GM12878 (cell line): ENCODE measurements at regions not wholly inside any gene's neighbourhood (a gene's known extent, or its start where the extent isn't known, plus 50 kb on each side); places are given as distances from the start of the nearest gene placed in this dataset.

Experiments used
- ATAC-seq: fragments of 200-7000 bp; cut with Tn5 transposase; 3 replicates; pipeline ENCODE4 v1.9.1; 2020; ENCODE audit warnings: mild to moderate bottlenecking, moderate library complexity
- BruUV-seq: library from RNA; stranded (reverse); fragments of 400-500 nt; replicated peaks from 2 replicates; lab custom pipeline; 2021; lab: Mats Ljungman, UMichigan
- CTCF ChIA-PET: fragments of 300-600 bp; sonication (Branson Sonifier 250); formaldehyde crosslinking; extraction: SDS; loops from one replicate; lab custom pipeline; 2021; ENCODE audit warnings: inconsistent platforms; lab: Yijun Ruan, JAX
- POLR2A ChIA-PET: fragments of 350-600 bp; formaldehyde crosslinking; extraction: SDS; loops from one replicate; lab custom pipeline; 2021; ENCODE audit warnings: inconsistent platforms; lab: Charles Lee
- RAD21 ChIA-PET: fragments of 300-600 bp; sonication (Branson Sonifier 250); formaldehyde crosslinking; loops from one replicate; lab custom pipeline; 2023; ENCODE audit warnings: antibody characterized with exemption; ENCODE audit not compliant: unreplicated experiment; lab: Charles Lee
- SMC1A ChIA-PET: fragments of 300-600 bp; sonication (Branson Sonifier 250); formaldehyde crosslinking; loops from one replicate; lab custom pipeline; 2023; ENCODE audit not compliant: unreplicated experiment, uncharacterized antibody; lab: Charles Lee
- DNase-seq: peaks from one replicate; pipeline ENCODE4 v3.0.0-alpha.2; 2011; ENCODE audit warnings: low read depth, low spot score
- FAIRE-seq: peaks from 3 replicates; lab custom pipeline; 2011; peaks lifted over from hg19 to GRCh38; lab: Jason Lieb, UNC
- H2AFZ ChIP-seq: 2 replicates; pipeline ENCODE4 v1.6.0; 2011; ENCODE audit warnings: low read depth, low read length, control low read depth; ENCODE audit not compliant: control insufficient read depth
- H3K27ac ChIP-seq: 2 replicates; pipeline ENCODE4 v1.5.1; 2011; ENCODE audit warnings: control low read depth; ENCODE audit not compliant: control insufficient read depth, insufficient read depth
- H3K27me3 ChIP-seq, 2 experiments: replicated peaks in 1 of 2; 2 replicates each; pipeline versions ENCODE4 v1.6.0 to v1.6.1; 2011; ENCODE audit warnings: low read length in 1 of 2; ENCODE audit not compliant: control insufficient read depth in 2 of 2, insufficient read depth in 2 of 2
- H3K36me3 ChIP-seq, 2 experiments: 2 replicates each; pipeline ENCODE4 v1.5.1; 2011; ENCODE audit warnings: low read length in 1 of 2; ENCODE audit not compliant: control insufficient read depth in 2 of 2, insufficient read depth in 2 of 2
- H3K4me1 ChIP-seq: 2 replicates; pipeline ENCODE4 v1.6.1; 2011; ENCODE audit warnings: mild to moderate bottlenecking, low read length, moderate library complexity, mixed read lengths; ENCODE audit not compliant: control insufficient read depth, insufficient read depth
- H3K4me2 ChIP-seq: 2 replicates; pipeline ENCODE4 v1.6.0; 2011; ENCODE audit warnings: control low read depth; ENCODE audit not compliant: control insufficient read depth, insufficient read depth
- H3K4me3 ChIP-seq: fragments of 200-600 bp; sonication (generic); 2 replicates; pipeline ENCODE4 v1.5.1; 2016
- H3K79me2 ChIP-seq: 2 replicates; pipeline ENCODE4 v1.6.0; 2011; ENCODE audit warnings: low read length; ENCODE audit not compliant: control insufficient read depth, insufficient read depth
- H3K9ac ChIP-seq: 2 replicates; pipeline ENCODE4 v1.8.0; 2011; ENCODE audit warnings: low read length, control low read depth, mixed read lengths; ENCODE audit not compliant: control insufficient read depth, insufficient read depth
- H3K9me3 ChIP-seq: replicated peaks from 3 replicates; pipeline ENCODE4 v1.5.1; 2011; ENCODE audit warnings: mild to moderate bottlenecking, low read length; ENCODE audit not compliant: control insufficient read depth, insufficient read depth
- H4K20me1 ChIP-seq: 2 replicates; pipeline ENCODE4 v1.6.0; 2011; ENCODE audit not compliant: control insufficient read depth, insufficient read depth
- ASH2L ChIP-seq: fragments of 300-600, 200-600 bp; sonication (generic); IDR thresholded peaks from 2 replicates; pipeline ENCODE4 v1.6.1; 2017; ENCODE audit warnings: low read depth, mild to moderate bottlenecking, borderline replicate concordance
- ESRRA ChIP-seq: IDR thresholded peaks from 2 replicates; pipeline ENCODE4 v1.6.1; 2012; ENCODE audit warnings: mild to moderate bottlenecking, low read length, improper control_type of control experiment
- GATAD2B ChIP-seq: fragments of 450-650 bp; conservative IDR thresholded peaks from 2 replicates; pipeline ENCODE4 v1.6.1; 2017; ENCODE audit warnings: low read depth, mild to moderate bottlenecking, moderate library complexity
- NRF1 ChIP-seq: conservative IDR thresholded peaks from 2 replicates; pipeline ENCODE4 v1.6.1; 2011; ENCODE audit warnings: mild to moderate bottlenecking, low read depth, low read length, improper control_type of control experiment
- PAX8 ChIP-seq: fragments of 450-650 bp; IDR thresholded peaks from 2 replicates; pipeline ENCODE4 v1.6.1; 2017; ENCODE audit warnings: mild to moderate bottlenecking, moderate library complexity
- RELA ChIP-seq: fragments of 450-650 bp; IDR thresholded peaks from 2 replicates; pipeline ENCODE4 v1.8.0; 2014; ENCODE audit warnings: borderline replicate concordance; ENCODE audit not compliant: partially characterized antibody
- STAT3 ChIP-seq: IDR thresholded peaks from 2 replicates; pipeline ENCODE4 v1.6.1; 2011; ENCODE audit warnings: low read depth, low read length, improper control_type of control experiment
- TCF3 ChIP-seq: IDR thresholded peaks from 2 replicates; pipeline ENCODE4 v1.6.1; 2012; ENCODE audit warnings: low read depth, mild to moderate bottlenecking, low read length, borderline replicate concordance; ENCODE audit not compliant: insufficient read depth
- ZNF274 ChIP-seq: IDR thresholded peaks from one replicate; pipeline ENCODE4 v1.8.0; 2011; ENCODE audit not compliant: insufficient read length, insufficient read depth
- WGBS: methylation state at CpG from one replicate; pipeline ENCODE4 v1.1.6; 2016; ENCODE audit warnings: low lambda C conversion rate; ENCODE audit not compliant: insufficient replicate concordance, insufficient coverage; ENCODE audit errors: missing lambda C conversion rate; 5-methylcytosine and 5-hydroxymethylcytosine counted together
- in situ Hi-C: fragments of 300-500 bp; cut with MboI; formaldehyde crosslinking; loops from 9 replicates; pipeline ENCODE4 v1.14.3; 2018; ENCODE audit warnings: mixed read lengths
- intact Hi-C: fragments of 100-400 bp; cut with micrococcal nuclease; formaldehyde crosslinking; loops from one replicate; pipeline ENCODE4 v1.14.2; 2022; ENCODE audit not compliant: unreplicated experiment
- TF ChIP-seq, protein P1 (sequence below): fragments of 450-650 bp; formaldehyde crosslinking; IDR thresholded peaks from 2 replicates; pipeline ENCODE4 v1.4.0; 2022; ENCODE audit warnings: mild to moderate bottlenecking, moderate library complexity
- TF ChIP-seq, protein P2 (sequence below): fragments of 450-650 bp; IDR thresholded peaks from 2 replicates; pipeline ENCODE4 v1.6.1; 2016; ENCODE audit warnings: mild to moderate bottlenecking, moderate library complexity, borderline replicate concordance
- TF ChIP-seq, protein P3 (sequence below): IDR thresholded peaks from 2 replicates; pipeline ENCODE4 v1.6.1; 2012; ENCODE audit warnings: low read depth, low read length, improper control_type of control experiment
- TF ChIP-seq, protein P4 (sequence below): IDR thresholded peaks from 2 replicates; pipeline ENCODE4 v1.6.1; 2012; ENCODE audit warnings: low read length, inconsistent platforms
- TF ChIP-seq, protein P5 (sequence below): IDR thresholded peaks from 2 replicates; pipeline ENCODE4 v1.6.1; 2012; ENCODE audit warnings: low read depth, low read length, improper control_type of control experiment

DNA sequence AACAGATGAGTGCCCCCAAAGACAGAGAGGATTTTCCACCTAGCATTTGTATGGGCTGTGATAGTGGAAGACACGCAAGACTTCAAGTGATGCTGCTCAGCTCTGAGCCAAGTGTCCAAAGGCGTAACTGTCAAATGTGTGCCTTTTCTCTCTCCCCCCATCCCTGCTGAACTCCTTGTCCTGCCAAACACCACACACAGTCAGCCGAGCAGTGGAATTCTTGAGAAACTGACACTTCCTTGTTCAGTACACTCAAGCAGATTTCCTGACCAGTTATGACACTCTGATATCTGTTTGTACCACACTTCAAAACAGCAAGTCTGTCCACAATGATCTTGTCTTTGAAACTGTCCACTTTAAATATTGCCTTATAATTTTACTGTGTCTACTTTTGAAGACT lies 166.4 kb downstream of the PIK3R1 start:
- in situ Hi-C loops, result no loop called here
- intact Hi-C loops, result no loop called here
- WGBS, result 96% methylated on average over 3 of the region's 3 CpGs
- TF ChIP-seq, protein P1, sequence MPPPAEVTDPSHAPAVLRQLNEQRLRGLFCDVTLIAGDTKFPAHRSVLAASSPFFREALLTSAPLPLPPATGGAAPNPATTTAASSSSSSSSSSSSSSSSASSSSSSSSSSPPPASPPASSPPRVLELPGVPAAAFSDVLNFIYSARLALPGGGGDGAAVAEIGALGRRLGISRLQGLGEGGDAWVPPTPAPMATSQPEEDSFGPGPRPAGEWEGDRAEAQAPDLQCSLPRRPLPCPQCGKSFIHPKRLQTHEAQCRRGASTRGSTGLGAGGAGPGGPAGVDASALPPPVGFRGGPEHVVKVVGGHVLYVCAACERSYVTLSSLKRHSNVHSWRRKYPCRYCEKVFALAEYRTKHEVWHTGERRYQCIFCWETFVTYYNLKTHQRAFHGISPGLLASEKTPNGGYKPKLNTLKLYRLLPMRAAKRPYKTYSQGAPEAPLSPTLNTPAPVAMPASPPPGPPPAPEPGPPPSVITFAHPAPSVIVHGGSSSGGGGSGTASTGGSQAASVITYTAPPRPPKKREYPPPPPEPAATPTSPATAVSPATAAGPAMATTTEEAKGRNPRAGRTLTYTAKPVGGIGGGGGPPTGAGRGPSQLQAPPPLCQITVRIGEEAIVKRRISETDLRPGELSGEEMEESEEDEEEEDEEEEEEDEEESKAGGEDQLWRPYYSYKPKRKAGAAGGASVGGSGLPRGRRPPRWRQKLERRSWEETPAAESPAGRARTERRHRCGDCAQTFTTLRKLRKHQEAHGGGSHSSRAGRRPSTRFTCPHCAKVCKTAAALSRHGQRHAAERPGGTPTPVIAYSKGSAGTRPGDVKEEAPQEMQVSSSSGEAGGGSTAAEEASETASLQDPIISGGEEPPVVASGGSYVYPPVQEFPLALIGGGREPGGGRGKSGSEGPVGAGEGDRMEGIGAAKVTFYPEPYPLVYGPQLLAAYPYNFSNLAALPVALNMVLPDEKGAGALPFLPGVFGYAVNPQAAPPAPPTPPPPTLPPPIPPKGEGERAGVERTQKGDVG (CRISPR knock-in tag), result no peak
- TF ChIP-seq, protein P2, sequence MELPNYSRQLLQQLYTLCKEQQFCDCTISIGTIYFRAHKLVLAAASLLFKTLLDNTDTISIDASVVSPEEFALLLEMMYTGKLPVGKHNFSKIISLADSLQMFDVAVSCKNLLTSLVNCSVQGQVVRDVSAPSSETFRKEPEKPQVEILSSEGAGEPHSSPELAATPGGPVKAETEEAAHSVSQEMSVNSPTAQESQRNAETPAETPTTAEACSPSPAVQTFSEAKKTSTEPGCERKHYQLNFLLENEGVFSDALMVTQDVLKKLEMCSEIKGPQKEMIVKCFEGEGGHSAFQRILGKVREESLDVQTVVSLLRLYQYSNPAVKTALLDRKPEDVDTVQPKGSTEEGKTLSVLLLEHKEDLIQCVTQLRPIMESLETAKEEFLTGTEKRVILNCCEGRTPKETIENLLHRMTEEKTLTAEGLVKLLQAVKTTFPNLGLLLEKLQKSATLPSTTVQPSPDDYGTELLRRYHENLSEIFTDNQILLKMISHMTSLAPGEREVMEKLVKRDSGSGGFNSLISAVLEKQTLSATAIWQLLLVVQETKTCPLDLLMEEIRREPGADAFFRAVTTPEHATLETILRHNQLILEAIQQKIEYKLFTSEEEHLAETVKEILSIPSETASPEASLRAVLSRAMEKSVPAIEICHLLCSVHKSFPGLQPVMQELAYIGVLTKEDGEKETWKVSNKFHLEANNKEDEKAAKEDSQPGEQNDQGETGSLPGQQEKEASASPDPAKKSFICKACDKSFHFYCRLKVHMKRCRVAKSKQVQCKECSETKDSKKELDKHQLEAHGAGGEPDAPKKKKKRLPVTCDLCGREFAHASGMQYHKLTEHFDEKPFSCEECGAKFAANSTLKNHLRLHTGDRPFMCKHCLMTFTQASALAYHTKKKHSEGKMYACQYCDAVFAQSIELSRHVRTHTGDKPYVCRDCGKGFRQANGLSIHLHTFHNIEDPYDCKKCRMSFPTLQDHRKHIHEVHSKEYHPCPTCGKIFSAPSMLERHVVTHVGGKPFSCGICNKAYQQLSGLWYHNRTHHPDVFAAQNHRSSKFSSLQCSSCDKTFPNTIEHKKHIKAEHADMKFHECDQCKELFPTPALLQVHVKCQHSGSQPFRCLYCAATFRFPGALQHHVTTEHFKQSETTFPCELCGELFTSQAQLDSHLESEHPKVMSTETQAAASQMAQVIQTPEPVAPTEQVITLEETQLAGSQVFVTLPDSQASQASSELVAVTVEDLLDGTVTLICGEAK, result no peak
- no peak for TF ChIP-seq ZNF274
- TF ChIP-seq, protein P3, sequence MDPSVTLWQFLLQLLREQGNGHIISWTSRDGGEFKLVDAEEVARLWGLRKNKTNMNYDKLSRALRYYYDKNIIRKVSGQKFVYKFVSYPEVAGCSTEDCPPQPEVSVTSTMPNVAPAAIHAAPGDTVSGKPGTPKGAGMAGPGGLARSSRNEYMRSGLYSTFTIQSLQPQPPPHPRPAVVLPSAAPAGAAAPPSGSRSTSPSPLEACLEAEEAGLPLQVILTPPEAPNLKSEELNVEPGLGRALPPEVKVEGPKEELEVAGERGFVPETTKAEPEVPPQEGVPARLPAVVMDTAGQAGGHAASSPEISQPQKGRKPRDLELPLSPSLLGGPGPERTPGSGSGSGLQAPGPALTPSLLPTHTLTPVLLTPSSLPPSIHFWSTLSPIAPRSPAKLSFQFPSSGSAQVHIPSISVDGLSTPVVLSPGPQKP, result no peak
- TF ChIP-seq, protein P4, sequence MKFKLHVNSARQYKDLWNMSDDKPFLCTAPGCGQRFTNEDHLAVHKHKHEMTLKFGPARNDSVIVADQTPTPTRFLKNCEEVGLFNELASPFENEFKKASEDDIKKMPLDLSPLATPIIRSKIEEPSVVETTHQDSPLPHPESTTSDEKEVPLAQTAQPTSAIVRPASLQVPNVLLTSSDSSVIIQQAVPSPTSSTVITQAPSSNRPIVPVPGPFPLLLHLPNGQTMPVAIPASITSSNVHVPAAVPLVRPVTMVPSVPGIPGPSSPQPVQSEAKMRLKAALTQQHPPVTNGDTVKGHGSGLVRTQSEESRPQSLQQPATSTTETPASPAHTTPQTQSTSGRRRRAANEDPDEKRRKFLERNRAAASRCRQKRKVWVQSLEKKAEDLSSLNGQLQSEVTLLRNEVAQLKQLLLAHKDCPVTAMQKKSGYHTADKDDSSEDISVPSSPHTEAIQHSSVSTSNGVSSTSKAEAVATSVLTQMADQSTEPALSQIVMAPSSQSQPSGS, result no peak
- TF ChIP-seq RELA, result no peak
- TF ChIP-seq GATAD2B, result no peak
- no peak for TF ChIP-seq ASH2L
- TF ChIP-seq STAT3, result no peak
- no peak for TF ChIP-seq PAX8
- TF ChIP-seq ESRRA, result no peak
- TF ChIP-seq NRF1, result no peak
- TF ChIP-seq TCF3, result no peak
- TF ChIP-seq, protein P5, sequence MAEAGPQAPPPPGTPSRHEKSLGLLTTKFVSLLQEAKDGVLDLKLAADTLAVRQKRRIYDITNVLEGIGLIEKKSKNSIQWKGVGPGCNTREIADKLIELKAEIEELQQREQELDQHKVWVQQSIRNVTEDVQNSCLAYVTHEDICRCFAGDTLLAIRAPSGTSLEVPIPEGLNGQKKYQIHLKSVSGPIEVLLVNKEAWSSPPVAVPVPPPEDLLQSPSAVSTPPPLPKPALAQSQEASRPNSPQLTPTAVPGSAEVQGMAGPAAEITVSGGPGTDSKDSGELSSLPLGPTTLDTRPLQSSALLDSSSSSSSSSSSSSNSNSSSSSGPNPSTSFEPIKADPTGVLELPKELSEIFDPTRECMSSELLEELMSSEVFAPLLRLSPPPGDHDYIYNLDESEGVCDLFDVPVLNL, result no peak

More for the DNA sequence above, 166.4 kb downstream of the PIK3R1 start:
- no peak for DNase-seq
- Histone ChIP-seq H3K9me3 (no peaks in the 10 kb centered on the region), H4K20me1 (no peaks in the 10 kb centered on the region), H3K4me3 (no peak overlapping the region), H3K4me1 (peaks cover 14% of the 10 kb centered on the region), H2AFZ (no peak overlapping the region), H3K4me2 (no peak overlapping the region), H3K79me2 (no peaks in the 10 kb centered on the region), H3K9ac (no peak overlapping the region), H3K36me3 (no peaks in the 10 kb centered on the region), H3K27me3 (no peaks in the 10 kb centered on the region), H3K27ac (no peak overlapping the region)
- ATAC-seq, result no peak
- ChIA-PET CTCF (interaction anchor here (0.8 kb wide), 1 partner anchor 33 kb away, joined by 3 read pairs; no protein-coding TSS in a partner anchor), RAD21 (interaction anchor here (0.8 kb wide), 1 partner anchor 95 kb away, joined by 4 read pairs; no protein-coding TSS in a partner anchor), SMC1A (interaction anchor here (0.9 to 1.2 kb wide), 3 partner anchors 18 to 95 kb away, joined by 3 to 5 read pairs (median 4); no protein-coding TSS in a partner anchor), POLR2A (no interaction called here)
- no TSS peak for BruUV-seq
- no peak for FAIRE-seq
